CD4-positive, CD25-positive, alpha-beta regulatory T cell (primary cell): ENCODE measurements at regions not wholly inside any gene's neighbourhood (a gene's known extent, or its start where the extent isn't known, plus 50 kb on each side); places are given as distances from the start of the nearest gene placed in this dataset.
"Not testable (repeated sequence)": the region's sequence is repeated elsewhere in the genome, so short reads cannot be mapped to it uniquely, and the experiment has no call there.

Source experiments
- ATAC-seq, 2 donors: fragments of 150-1000 bp; cut with Tn5 transposase; one replicate each; pipeline ENCODE4 v1.10.0; 2021; ENCODE audit warnings: low read depth in 2 of 2, moderate number of reproducible peaks in 2 of 2, moderate library complexity in 1 of 2
- DNase-seq, 3 donors: peaks; one replicate each; pipeline versions ENCODE4 v3.0.0 to v3.0.0-alpha.2; 2012 to 2022; ENCODE audit warnings: mixed read lengths in 1 of 3
- H3K27ac ChIP-seq: one replicate; pipeline ENCODE4 v1.7.0; 2013; ENCODE audit warnings: mild to moderate bottlenecking, low read length; ENCODE audit not compliant: insufficient read depth, poor library complexity, severe bottlenecking
- H3K27me3 ChIP-seq: one replicate; pipeline ENCODE4 v1.7.0; 2013; ENCODE audit warnings: low read length; ENCODE audit not compliant: control insufficient read depth, insufficient read depth
- H3K36me3 ChIP-seq: one replicate; pipeline ENCODE4 v1.7.0; 2013; ENCODE audit warnings: mild to moderate bottlenecking, low read length, moderate library complexity; ENCODE audit not compliant: control insufficient read depth, insufficient read depth
- H3K4me1 ChIP-seq: 2 replicates; pipeline ENCODE4 v1.7.0; 2013; ENCODE audit warnings: mild to moderate bottlenecking, low read length; ENCODE audit not compliant: insufficient read depth, control insufficient read depth, poor library complexity, severe bottlenecking
- H3K4me3 ChIP-seq: one replicate; pipeline ENCODE4 v1.7.0; 2013; ENCODE audit warnings: low read depth, mild to moderate bottlenecking, low read length, moderate library complexity
- H3K9me3 ChIP-seq, 2 experiments: 1 replicate in 1 of 2; 2 replicates in 1 of 2; pipeline ENCODE4 v1.7.0; 2013; ENCODE audit warnings: low read length in 2 of 2, mild to moderate bottlenecking in 1 of 2, moderate library complexity in 1 of 2; ENCODE audit not compliant: control insufficient read depth in 2 of 2
- H3K27ac Mint-ChIP-seq, 3 donors: one replicate each; pipeline ENCODE4 v1.8.0; 2020 to 2022; ENCODE audit warnings: mild to moderate bottlenecking in 3 of 3, mixed read lengths in 3 of 3, moderate library complexity in 2 of 3
- H3K27me3 Mint-ChIP-seq: one replicate; pipeline ENCODE4 v1.8.0; 2022; ENCODE audit warnings: mild to moderate bottlenecking, mixed read lengths
- H3K36me3 Mint-ChIP-seq: one replicate; pipeline ENCODE4 v1.8.0; 2020; ENCODE audit warnings: mixed read lengths
- H3K4me1 Mint-ChIP-seq, 4 donors: one replicate each; pipeline ENCODE4 v1.8.0; 2020 to 2022; ENCODE audit warnings: mixed read lengths in 4 of 4, mild to moderate bottlenecking in 1 of 4
- H3K4me3 Mint-ChIP-seq, 4 donors: one replicate each; pipeline ENCODE4 v1.8.0; 2020 to 2022; ENCODE audit warnings: mild to moderate bottlenecking in 4 of 4, mixed read lengths in 4 of 4, moderate library complexity in 3 of 4
- H3K9me3 Mint-ChIP-seq, 7 donors: one replicate each; pipeline ENCODE4 v1.8.0; 2020 to 2022; ENCODE audit warnings: mixed read lengths in 7 of 7, mild to moderate bottlenecking in 3 of 7, moderate library complexity in 2 of 7

- H3K4me1 Mint-ChIP-seq, result no peaks in the 10 kb centered on the region
- no peaks in the 10 kb centered on the region for H3K36me3 Mint-ChIP-seq
- no peak overlapping the region for H3K4me3 ChIP-seq
- H3K27ac Mint-ChIP-seq, result peak overlapping the region in 1 of 3 donors; percentile 81
- no peaks in the 10 kb centered on the region for H3K36me3 ChIP-seq
- peaks cover 0 to 2% (median 0%) of the 10 kb centered on the region in 7 donors for H3K9me3 Mint-ChIP-seq
- H3K27me3 ChIP-seq, result no peaks in the 10 kb centered on the region
- DNase-seq (no peak), ATAC-seq (no peak)
- no peaks in the 10 kb centered on the region for H3K4me1 ChIP-seq
- H3K27ac ChIP-seq, result no peak overlapping the region
- H3K9me3 ChIP-seq, result no peaks in the 10 kb centered on the region
- no peak overlapping the region for H3K4me3 Mint-ChIP-seq
- H3K27me3 Mint-ChIP-seq, result peaks cover 14% of the 10 kb centered on the region
Observed at GRCh38 chr3:14266361-14266760, 87.7 kb downstream of the LSM3 start.

DNA sequence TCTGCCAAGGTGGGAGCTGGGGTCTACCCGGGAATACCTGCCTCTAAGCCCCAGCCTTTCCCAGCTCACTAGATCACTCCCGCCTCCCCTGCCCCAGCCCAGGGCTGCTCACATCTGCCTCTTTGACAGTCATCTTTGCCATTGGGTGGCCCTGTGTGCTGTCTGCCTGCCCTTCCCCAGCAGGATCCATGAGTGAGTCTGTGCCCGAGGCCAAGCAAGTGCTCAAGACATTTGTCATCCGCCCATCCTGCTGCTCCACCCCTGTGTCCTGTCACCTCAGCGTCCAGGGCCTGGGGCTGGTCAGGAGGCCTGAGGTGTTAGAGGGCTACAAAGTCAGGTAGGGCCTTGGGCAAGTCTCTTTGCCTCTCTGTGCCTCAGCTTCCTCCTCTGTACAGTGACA lies 89.4 kb downstream of the LSM3 start:
- no peaks in the 10 kb centered on the region for H3K36me3 ChIP-seq
- no peaks in the 10 kb centered on the region for H3K27me3 ChIP-seq
- Mint-ChIP-seq H3K4me1 (no peaks in the 10 kb centered on the region), H3K36me3 (no peaks in the 10 kb centered on the region), H3K27ac (no peak overlapping the region), H3K4me3 (no peak overlapping the region), H3K9me3 (peaks cover 0 to 2% (median 0%) of the 10 kb centered on the region in 7 donors), H3K27me3 (peaks cover 14% of the 10 kb centered on the region)
- no peak for DNase-seq
- ATAC-seq, result no peak
- no peaks in the 10 kb centered on the region for H3K9me3 ChIP-seq
- no peaks in the 10 kb centered on the region for H3K4me1 ChIP-seq
- H3K27ac ChIP-seq, result no peak overlapping the region
- H3K4me3 ChIP-seq, result no peak overlapping the region

GRCh38 chr3:14268897-14269296 lies 90.3 kb downstream of the LSM3 start:
- H3K4me1 Mint-ChIP-seq, result no peaks in the 10 kb centered on the region
- ATAC-seq, result no peak

DNA sequence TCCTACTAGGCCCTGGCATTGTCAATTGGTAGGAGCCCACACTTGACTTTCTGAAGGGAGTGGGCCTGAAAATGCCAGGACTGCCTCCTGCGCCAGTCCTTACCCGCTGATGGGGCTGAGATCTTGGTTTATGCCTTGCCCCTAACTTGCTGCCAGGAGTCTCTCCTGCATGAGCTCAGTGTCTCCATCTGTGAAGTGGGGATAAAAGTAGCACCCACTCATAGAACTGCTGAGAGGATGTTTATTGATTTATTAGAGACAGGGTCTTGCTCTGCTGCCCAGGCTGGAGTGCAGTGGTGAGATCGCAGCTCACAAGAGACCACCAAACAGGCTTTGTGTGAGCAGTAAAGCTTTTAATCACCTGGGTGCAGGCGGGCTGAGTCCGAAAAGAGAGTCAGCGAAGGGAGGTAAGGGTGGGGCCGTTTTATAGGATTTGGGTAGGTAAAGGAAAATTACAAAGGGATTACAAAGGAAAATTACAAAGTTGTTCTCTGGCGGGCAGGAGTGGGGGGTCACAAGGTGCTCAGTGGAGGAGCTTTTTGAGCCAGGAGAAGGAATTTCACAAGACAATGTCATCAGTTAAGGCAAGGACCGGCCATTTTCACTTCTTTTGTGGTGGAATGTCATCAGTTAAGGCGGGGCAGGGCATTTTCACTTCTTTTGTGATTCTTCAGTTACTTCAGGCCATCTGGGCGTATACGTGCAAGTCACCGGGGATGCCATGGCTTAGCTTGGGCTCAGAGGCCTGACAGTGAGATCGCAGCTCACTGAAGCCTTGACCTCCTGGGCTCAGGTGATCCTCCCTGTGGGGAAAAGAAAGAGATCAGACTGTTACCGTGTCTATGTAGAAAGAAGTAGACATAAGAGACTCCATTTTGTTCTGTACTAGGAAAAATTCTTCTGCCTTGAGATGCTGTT lies 93.7 kb downstream of the LSM3 start:
- not testable (repeated sequence) for H3K9me3 ChIP-seq, H3K9me3 Mint-ChIP-seq, H3K4me3 ChIP-seq, H3K36me3 ChIP-seq, H3K4me1 Mint-ChIP-seq, H3K27ac ChIP-seq, H3K27ac Mint-ChIP-seq, H3K4me3 Mint-ChIP-seq, H3K27me3 ChIP-seq, ATAC-seq, H3K36me3 Mint-ChIP-seq, H3K27me3 Mint-ChIP-seq, H3K4me1 ChIP-seq, DNase-seq

More at GRCh38 chr3:14268897-14269296, 90.3 kb downstream of the LSM3 start:
- Histone ChIP-seq H3K4me1 (no peaks in the 10 kb centered on the region), H3K36me3 (no peaks in the 10 kb centered on the region), H3K9me3 (no peaks in the 10 kb centered on the region), H3K27me3 (no peaks in the 10 kb centered on the region), H3K4me3 (no peak overlapping the region), H3K27ac (no peak overlapping the region)
- H3K36me3 Mint-ChIP-seq, result no peaks in the 10 kb centered on the region
- peaks cover 14% of the 10 kb centered on the region for H3K27me3 Mint-ChIP-seq
- no peaks in the 10 kb centered on the region for H3K9me3 Mint-ChIP-seq
- no peak overlapping the region for H3K27ac Mint-ChIP-seq
- DNase-seq, result no peak
- no peak overlapping the region for H3K4me3 Mint-ChIP-seq

- not testable (repeated sequence) for ATAC-seq, H3K27me3 Mint-ChIP-seq, H3K36me3 Mint-ChIP-seq, H3K27ac Mint-ChIP-seq, H3K4me3 Mint-ChIP-seq, H3K36me3 ChIP-seq, H3K9me3 Mint-ChIP-seq, H3K27ac ChIP-seq, DNase-seq, H3K4me3 ChIP-seq, H3K9me3 ChIP-seq, H3K27me3 ChIP-seq, H3K4me1 ChIP-seq, H3K4me1 Mint-ChIP-seq
Observed at GRCh38 chr3:14272959-14273560, 94.4 kb downstream of the LSM3 start.

GRCh38 chr3:14273901-14274611 lies 95.4 kb downstream of the LSM3 start:
- no peak overlapping the region for H3K27ac ChIP-seq
- H3K36me3 ChIP-seq, result no peaks in the 10 kb centered on the region
- ATAC-seq, result no peak
- no peaks in the 10 kb centered on the region for H3K9me3 ChIP-seq
- H3K4me3 ChIP-seq, result no peak overlapping the region
- H3K27me3 ChIP-seq, result no peaks in the 10 kb centered on the region
- Mint-ChIP-seq H3K27me3 (no peaks in the 10 kb centered on the region), H3K4me1 (peaks cover 0 to 2% (median 0%) of the 10 kb centered on the region in 4 donors), H3K9me3 (peaks cover 0 to 1% (median 0%) of the 10 kb centered on the region in 7 donors), H3K36me3 (no peaks in the 10 kb centered on the region), H3K27ac (peak overlapping the region in 1 of 3 donors; percentile 64), H3K4me3 (no peak overlapping the region)
- no peaks in the 10 kb centered on the region for H3K4me1 ChIP-seq
- no peak for DNase-seq

DNA sequence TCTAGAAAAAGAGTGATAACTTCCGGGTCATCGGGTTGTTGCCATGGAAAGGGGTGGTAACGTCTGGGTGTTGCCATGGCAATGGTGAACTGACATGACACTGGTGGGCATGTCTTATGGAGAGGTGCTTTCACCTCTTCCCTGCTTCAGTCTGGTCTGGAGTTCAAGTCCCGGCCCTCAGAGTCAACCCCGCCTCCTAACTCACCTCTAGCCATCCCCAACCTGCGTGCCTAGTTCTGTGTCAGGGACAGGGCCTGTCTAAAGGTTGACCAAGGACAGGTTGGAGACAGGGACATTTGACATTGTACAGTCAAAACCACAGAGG lies 96.0 kb downstream of the LSM3 start:
- peaks cover 0 to 1% (median 0%) of the 10 kb centered on the region in 7 donors for H3K9me3 Mint-ChIP-seq
- H3K27me3 ChIP-seq, result no peaks in the 10 kb centered on the region
- no peak overlapping the region for H3K4me3 ChIP-seq
- H3K36me3 ChIP-seq, result no peaks in the 10 kb centered on the region
- peaks cover 0 to 2% (median 0%) of the 10 kb centered on the region in 4 donors for H3K4me1 Mint-ChIP-seq
- H3K4me1 ChIP-seq, result no peaks in the 10 kb centered on the region
- H3K9me3 ChIP-seq, result no peaks in the 10 kb centered on the region
- H3K27ac ChIP-seq, result no peak overlapping the region
- H3K27me3 Mint-ChIP-seq, result no peaks in the 10 kb centered on the region
- no peak for ATAC-seq
- H3K27ac Mint-ChIP-seq, result no peak overlapping the region
- no peaks in the 10 kb centered on the region for H3K36me3 Mint-ChIP-seq
- no peak for DNase-seq
- H3K4me3 Mint-ChIP-seq, result no peak overlapping the region
